ENCODE measurements at regions not wholly inside any gene's neighbourhood (a gene's known extent, or its start where the extent isn't known, plus 50 kb on each side); places are given as distances from the start of the nearest gene placed in this dataset.

- TF ChIP-seq, protein P1, sequence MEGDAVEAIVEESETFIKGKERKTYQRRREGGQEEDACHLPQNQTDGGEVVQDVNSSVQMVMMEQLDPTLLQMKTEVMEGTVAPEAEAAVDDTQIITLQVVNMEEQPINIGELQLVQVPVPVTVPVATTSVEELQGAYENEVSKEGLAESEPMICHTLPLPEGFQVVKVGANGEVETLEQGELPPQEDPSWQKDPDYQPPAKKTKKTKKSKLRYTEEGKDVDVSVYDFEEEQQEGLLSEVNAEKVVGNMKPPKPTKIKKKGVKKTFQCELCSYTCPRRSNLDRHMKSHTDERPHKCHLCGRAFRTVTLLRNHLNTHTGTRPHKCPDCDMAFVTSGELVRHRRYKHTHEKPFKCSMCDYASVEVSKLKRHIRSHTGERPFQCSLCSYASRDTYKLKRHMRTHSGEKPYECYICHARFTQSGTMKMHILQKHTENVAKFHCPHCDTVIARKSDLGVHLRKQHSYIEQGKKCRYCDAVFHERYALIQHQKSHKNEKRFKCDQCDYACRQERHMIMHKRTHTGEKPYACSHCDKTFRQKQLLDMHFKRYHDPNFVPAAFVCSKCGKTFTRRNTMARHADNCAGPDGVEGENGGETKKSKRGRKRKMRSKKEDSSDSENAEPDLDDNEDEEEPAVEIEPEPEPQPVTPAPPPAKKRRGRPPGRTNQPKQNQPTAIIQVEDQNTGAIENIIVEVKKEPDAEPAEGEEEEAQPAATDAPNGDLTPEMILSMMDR (IDR thresholded peaks at IDR 0.05) = no peak
- TF ChIP-seq POLR2A (IDR thresholded peaks at IDR 0.05) (no peak), EP300 (IDR thresholded peaks at IDR 0.05) (no peak)
Measured at GRCh38 chr2:236508466-236508865, 61.2 kb upstream of the ACKR3 start.

All from sigmoid colon (tissue), 4 donors.